Endothelial cell of umbilical vein (primary cell): ENCODE measurements at regions not wholly inside any gene's neighbourhood (a gene's known extent, or its start where the extent isn't known, plus 50 kb on each side); places are given as distances from the start of the nearest gene placed in this dataset.

Experiments
- BruUV-seq: library from RNA; stranded (reverse); fragments of 400-500 nt; replicated peaks from 2 replicates; lab custom pipeline; 2021; lab: Mats Ljungman, UMichigan
- CTCF ChIA-PET: fragments of 300-600, 350-600 bp; sonication (Branson Sonifier 250); formaldehyde crosslinking; loops from one replicate; lab custom pipeline; 2021; ENCODE audit warnings: antibody characterized with exemption, inconsistent platforms; lab: Charles Lee
- POLR2A ChIA-PET: fragments of 300-600, 350-600 bp; sonication (Branson Sonifier 250); formaldehyde crosslinking; loops from one replicate; lab custom pipeline; 2021; ENCODE audit warnings: antibody characterized with exemption, inconsistent platforms; lab: Charles Lee
- DNase-seq: peaks from one replicate; pipeline ENCODE4 v3.0.0-alpha.2; 2011; ENCODE audit warnings: low read depth, low spot score
- FAIRE-seq: peaks from 2 replicates; lab custom pipeline; 2011; peaks lifted over from hg19 to GRCh38; lab: Jason Lieb, UNC
- H2AFZ ChIP-seq: 2 replicates; pipeline ENCODE4 v1.6.0; 2012; ENCODE audit warnings: low read depth, low read length, control low read depth, inconsistent platforms
- H3K27ac ChIP-seq: 2 replicates; pipeline ENCODE4 v1.5.1; 2011; ENCODE audit warnings: low read depth, mild to moderate bottlenecking, control low read depth, low read length, moderate library complexity; ENCODE audit not compliant: insufficient read depth
- H3K27me3 ChIP-seq, 2 experiments: 2 replicates each; pipeline versions ENCODE4 v1.6.0 to v1.6.1; 2011; ENCODE audit warnings: low read length in 2 of 2, mixed read lengths in 1 of 2; ENCODE audit not compliant: control insufficient read depth in 2 of 2, insufficient read depth in 2 of 2
- H3K36me3 ChIP-seq, 2 experiments: 2 replicates in 1 of 2; 3 replicates in 1 of 2; pipeline ENCODE4 v1.5.1; 2011; ENCODE audit warnings: low read length in 2 of 2, mild to moderate bottlenecking in 1 of 2, moderate library complexity in 1 of 2; ENCODE audit not compliant: control insufficient read depth in 2 of 2, insufficient read depth in 2 of 2; ENCODE audit errors: extremely low read depth in 1 of 2
- H3K4me1 ChIP-seq: 3 replicates; pipeline ENCODE4 v1.5.1; 2011; ENCODE audit warnings: mild to moderate bottlenecking, low read length; ENCODE audit not compliant: control insufficient read depth, insufficient read depth; ENCODE audit errors: extremely low read depth
- H3K4me2 ChIP-seq: 2 replicates; pipeline ENCODE4 v1.6.1; 2011; ENCODE audit warnings: low read length, control low read depth, mixed read lengths; ENCODE audit not compliant: insufficient read depth
- H3K4me3 ChIP-seq, 3 experiments: fragments of 200-600 bp in 1 of 3; sonication (generic), shearing (Covaris generic) in 1 of 3; replicated peaks in 1 of 3; 2 replicates each; pipeline ENCODE4 v1.5.1; 2011 to 2016; ENCODE audit warnings: control low read depth in 3 of 3, low read length in 3 of 3, mild to moderate bottlenecking in 2 of 3, inconsistent platforms in 1 of 3, low read depth in 1 of 3, moderate library complexity in 1 of 3; ENCODE audit not compliant: insufficient read depth in 1 of 3
- H3K79me2 ChIP-seq: 2 replicates; pipeline ENCODE4 v1.6.0; 2012; ENCODE audit warnings: low read length, inconsistent platforms; ENCODE audit not compliant: control insufficient read depth, insufficient read depth
- H3K9ac ChIP-seq: replicated peaks from 2 replicates; pipeline ENCODE3; 2011; ENCODE audit warnings: low read length, control low read depth; ENCODE audit not compliant: insufficient read depth; ENCODE audit errors: extremely low read depth
- H3K9me1 ChIP-seq: replicated peaks from 3 replicates; pipeline ENCODE4 v1.6.0; 2011; ENCODE audit warnings: mild to moderate bottlenecking, low read length; ENCODE audit not compliant: control insufficient read depth, insufficient read depth; ENCODE audit errors: extremely low read depth
- H3K9me3 ChIP-seq: replicated peaks from 2 replicates; pipeline ENCODE4 v1.5.1; 2012; ENCODE audit warnings: low read length, inconsistent platforms; ENCODE audit not compliant: control insufficient read depth, insufficient read depth
- H4K20me1 ChIP-seq: replicated peaks from 2 replicates; pipeline ENCODE3; 2011; ENCODE audit warnings: mild to moderate bottlenecking, low read length; ENCODE audit not compliant: control insufficient read depth, insufficient read depth; ENCODE audit errors: extremely low read depth
- CTCF ChIP-seq, 2 donors: IDR thresholded peaks; 1 replicate in 1 of 2; 2 replicates in 1 of 2; pipeline ENCODE4 v1.5.1; 2011; ENCODE audit warnings: low read length in 2 of 2, mild to moderate bottlenecking in 2 of 2, moderate library complexity in 2 of 2, control low read depth in 1 of 2, inconsistent platforms in 1 of 2, low read depth in 1 of 2; ENCODE audit not compliant: insufficient read depth in 1 of 2; ENCODE audit errors: extremely low read depth in 1 of 2
- EZH2 ChIP-seq: IDR thresholded peaks from 2 replicates; pipeline ENCODE4 v1.6.1; 2012; ENCODE audit warnings: borderline replicate concordance, low read depth, mild to moderate bottlenecking, moderate library complexity, low read length, inconsistent platforms; ENCODE audit not compliant: severe bottlenecking
- FOS ChIP-seq: IDR thresholded peaks from 2 replicates; pipeline ENCODE4 v1.6.1; 2011; ENCODE audit warnings: mild to moderate bottlenecking, low read length, moderate library complexity, borderline replicate concordance; ENCODE audit not compliant: insufficient read depth
- GATA2 ChIP-seq: IDR thresholded peaks from 2 replicates; pipeline ENCODE4 v1.7.0; 2011; ENCODE audit warnings: low read depth, mild to moderate bottlenecking, moderate library complexity, mixed read lengths, low read length; ENCODE audit not compliant: insufficient read length, insufficient read depth
- JUN ChIP-seq: IDR thresholded peaks from 2 replicates; pipeline ENCODE4 v1.6.1; 2011; ENCODE audit warnings: borderline replicate concordance, low read depth; ENCODE audit not compliant: insufficient read length, insufficient read depth
- MAX ChIP-seq: IDR thresholded peaks from 2 replicates; pipeline ENCODE4 v1.6.1; 2011; ENCODE audit not compliant: insufficient read depth, insufficient read length
- MYC ChIP-seq: IDR thresholded peaks from one replicate; pipeline ENCODE4 v1.6.1; 2011; ENCODE audit warnings: mild to moderate bottlenecking, low read depth, low read length
- POLR2A ChIP-seq: IDR thresholded peaks from 2 replicates; pipeline ENCODE4 v1.6.1; 2012; ENCODE audit warnings: low read depth, mild to moderate bottlenecking, control low read depth, low read length
- POLR2AphosphoS5 ChIP-seq: IDR thresholded peaks from 2 replicates; pipeline ENCODE4 v1.6.1; 2012; ENCODE audit warnings: low read depth, mild to moderate bottlenecking, control low read depth, low read length, moderate library complexity; ENCODE audit not compliant: insufficient read depth
- dilution Hi-C: fragments of 300-500 bp; cut with MboI; formaldehyde crosslinking; loops from one replicate; pipeline ENCODE4 v1.15.0; 2019; ENCODE audit warnings: low sequenced_read_pairs; ENCODE audit not compliant: extremely low pct_ligation_motif_present
- intact Hi-C: fragments of 100-400 bp; cut with micrococcal nuclease; formaldehyde crosslinking; loops from one replicate; pipeline ENCODE4 v1.10.0; 2022

DNA sequence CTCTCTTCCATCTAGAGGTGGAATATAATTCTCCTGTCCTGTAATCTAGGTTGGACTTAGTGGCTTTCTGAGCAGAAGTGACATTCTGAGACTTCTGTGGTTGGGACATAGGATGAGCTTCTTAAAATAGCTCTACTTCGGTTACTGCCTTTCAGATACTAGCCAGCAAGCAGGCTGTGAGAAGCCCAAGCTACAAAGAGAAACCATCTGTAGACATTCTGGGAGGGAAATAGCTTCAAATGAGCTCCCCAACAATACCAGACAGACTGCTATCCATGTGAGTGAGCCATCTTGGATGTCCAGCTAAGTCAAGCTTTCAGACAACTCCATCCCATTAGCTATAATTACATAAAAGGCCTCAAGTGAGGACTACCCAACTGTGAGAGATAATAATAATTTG is 568.9 kb downstream of the DMRTA1 start:
- Histone ChIP-seq H2AFZ (no peak overlapping the region), H3K27ac (no peak overlapping the region), H3K9ac (no peak overlapping the region), H3K36me3 (no peaks in the 10 kb centered on the region), H3K4me2 (no peak overlapping the region), H3K9me1 (no peaks in the 10 kb centered on the region), H4K20me1 (no peaks in the 10 kb centered on the region), H3K79me2 (no peaks in the 10 kb centered on the region), H3K27me3 (no peaks in the 10 kb centered on the region), H3K4me3 (no peak overlapping the region), H3K4me1 (no peaks in the 10 kb centered on the region), H3K9me3 (no peaks in the 10 kb centered on the region)
- ChIA-PET POLR2A (no interaction called here), CTCF (interaction anchor here (1.0 to 1.2 kb wide), 2 partner anchors 42 to 73 kb away, joined by 3 to 4 read pairs; no protein-coding TSS in a partner anchor)
- intact Hi-C loops (no loop called here), dilution Hi-C loops (no loop called here)
- TF ChIP-seq EZH2 (no peak), JUN (no peak), MAX (no peak), FOS (no peak), CTCF (IDR thresholded peaks at IDR 0.05; ENCODE audit: extremely low read depth in 1 of 2, insufficient read depth in 1 of 2, low read depth in 1 of 2, low read length in 2 of 2) (no peak), MYC (no peak), POLR2A (no peak), POLR2AphosphoS5 (no peak), GATA2 (no peak)
- DNase-seq (no peak), FAIRE-seq (no peak)
- BruUV-seq = no TSS peak
